ENCODE measurements at regions not wholly inside any gene's neighbourhood (a gene's known extent, or its start where the extent isn't known, plus 50 kb on each side); places are given as distances from the start of the nearest gene placed in this dataset.
A peak's percentile ranks its signal among the peaks of the same experiment; 100 is the strongest.

- peaks cover 58% of the 10 kb centered on the region for H3K27me3 ChIP-seq (ENCODE audit: insufficient read depth)
- no peaks in the 10 kb centered on the region for H3K9me2 ChIP-seq (ENCODE audit: insufficient read depth)
- no peaks in the 10 kb centered on the region for H3K79me2 ChIP-seq (replicated peaks; ENCODE audit: insufficient read depth)
- peak overlapping the region; percentile 20 for H3K4me2 ChIP-seq
- ATAC-seq = no peak
- peaks cover 12% of the 10 kb centered on the region for H3K27me3 Mint-ChIP-seq (ENCODE audit: insufficient read depth, low read depth, poor library complexity)
- no peak overlapping the region for H2AFZ ChIP-seq
- no peak for DNase-seq (ENCODE audit: low spot score)
- no peak overlapping the region for H3K27ac Mint-ChIP-seq
- peaks cover 2% of the 10 kb centered on the region; the same call in 1 of the 3 replicates for H3K9me3 Mint-ChIP-seq
- no peaks in the 10 kb centered on the region for H3K36me3 ChIP-seq (ENCODE audit: insufficient read depth)
- H3F3A ChIP-seq (replicated peaks; ENCODE audit: low read depth) = peaks cover 12% of the 10 kb centered on the region; the same call in 1 of the 2 replicates
- H3K4me3 Mint-ChIP-seq = peak overlapping the region; percentile 23; the same call in 1 of the 3 replicates
- H4K20me1 ChIP-seq (replicated peaks; ENCODE audit: insufficient read depth) = no peaks in the 10 kb centered on the region
- H3K4me1 Mint-ChIP-seq = peaks cover 67% of the 10 kb centered on the region
- H3K4me1 ChIP-seq (ENCODE audit: insufficient read depth) = peaks cover 32% of the 10 kb centered on the region
- no peak overlapping the region; the same call in 1 of the 2 replicates for H3K4me3 ChIP-seq
- TF ChIP-seq EZH2 (IDR thresholded peaks at IDR 0.05; ENCODE audit: low read depth, unreplicated experiment) (no peak), ZNF114 (CRISPR knock-in tag; IDR thresholded peaks at IDR 0.05) (no peak), JUNB (IDR thresholded peaks at IDR 0.05; ENCODE audit: unreplicated experiment) (no peak), REST (IDR thresholded peaks at IDR 0.05; ENCODE audit: unreplicated experiment) (no peak), STAT1 (IDR thresholded peaks at IDR 0.05; ENCODE audit: unreplicated experiment) (no peak), ZNF462 (CRISPR knock-in tag; IDR thresholded peaks at IDR 0.05) (no peak), NANOG (IDR thresholded peaks at IDR 0.05; ENCODE audit: borderline replicate concordance) (no peak), EZH2phosphoT487 (IDR thresholded peaks at IDR 0.05; ENCODE audit: unreplicated experiment) (no peak)
- H3K36me3 Mint-ChIP-seq (ENCODE audit: low read depth) = peaks cover 3% of the 10 kb centered on the region; the same call in 1 of the 3 replicates
- no peak overlapping the region for H3K27ac ChIP-seq (ENCODE audit: low read depth)
Observed at GRCh38 chr3:193776626-193777358, 183.8 kb downstream of the OPA1 start.
